OCI-LY1 (cell line): ENCODE measurements at regions not wholly inside any gene's neighbourhood (a gene's known extent, or its start where the extent isn't known, plus 50 kb on each side); places are given as distances from the start of the nearest gene placed in this dataset.

Source experiments
- EZH2 ChIP-seq: fragments of 200-600 bp; sonication (generic), shearing (Covaris generic); IDR thresholded peaks from 2 replicates; pipeline ENCODE4 v1.8.0; 2017; ENCODE audit warnings: borderline replicate concordance, mixed run types, mild to moderate bottlenecking, antibody characterized with exemption, low read length, moderate library complexity, mixed read lengths
- TF ChIP-seq, protein P1 (sequence below): fragments of 200-600 bp; sonication (generic), shearing (Covaris generic); IDR thresholded peaks from 2 replicates; pipeline ENCODE4 v1.5.1; 2017; ENCODE audit warnings: mild to moderate bottlenecking, antibody characterized with exemption, low read length, moderate library complexity, mixed read lengths

DNA sequence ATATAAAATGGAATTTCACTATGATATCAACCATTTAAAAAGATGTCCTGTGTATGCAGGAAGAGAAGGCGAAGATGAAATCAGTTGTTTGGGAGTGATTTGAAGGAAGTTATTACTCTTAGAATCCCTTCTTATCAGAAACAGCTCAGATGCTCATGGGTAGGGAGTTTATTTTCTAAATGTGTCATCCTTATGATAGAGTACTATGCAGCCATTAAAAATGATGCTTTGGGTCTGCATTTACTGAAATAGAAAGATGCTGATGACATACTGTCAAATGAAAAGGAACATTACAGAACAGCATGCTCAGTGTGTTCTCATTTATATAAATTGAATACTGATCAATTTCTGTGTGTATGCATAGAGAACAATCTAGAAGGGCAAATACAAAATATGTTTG is 69.8 kb upstream of the MED13L start:
- TF ChIP-seq, protein P1, sequence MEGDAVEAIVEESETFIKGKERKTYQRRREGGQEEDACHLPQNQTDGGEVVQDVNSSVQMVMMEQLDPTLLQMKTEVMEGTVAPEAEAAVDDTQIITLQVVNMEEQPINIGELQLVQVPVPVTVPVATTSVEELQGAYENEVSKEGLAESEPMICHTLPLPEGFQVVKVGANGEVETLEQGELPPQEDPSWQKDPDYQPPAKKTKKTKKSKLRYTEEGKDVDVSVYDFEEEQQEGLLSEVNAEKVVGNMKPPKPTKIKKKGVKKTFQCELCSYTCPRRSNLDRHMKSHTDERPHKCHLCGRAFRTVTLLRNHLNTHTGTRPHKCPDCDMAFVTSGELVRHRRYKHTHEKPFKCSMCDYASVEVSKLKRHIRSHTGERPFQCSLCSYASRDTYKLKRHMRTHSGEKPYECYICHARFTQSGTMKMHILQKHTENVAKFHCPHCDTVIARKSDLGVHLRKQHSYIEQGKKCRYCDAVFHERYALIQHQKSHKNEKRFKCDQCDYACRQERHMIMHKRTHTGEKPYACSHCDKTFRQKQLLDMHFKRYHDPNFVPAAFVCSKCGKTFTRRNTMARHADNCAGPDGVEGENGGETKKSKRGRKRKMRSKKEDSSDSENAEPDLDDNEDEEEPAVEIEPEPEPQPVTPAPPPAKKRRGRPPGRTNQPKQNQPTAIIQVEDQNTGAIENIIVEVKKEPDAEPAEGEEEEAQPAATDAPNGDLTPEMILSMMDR, result no peak
- no peak for TF ChIP-seq EZH2
